HAP-1 (cell line): ENCODE measurements at regions not wholly inside any gene's neighbourhood (a gene's known extent, or its start where the extent isn't known, plus 50 kb on each side); places are given as distances from the start of the nearest gene placed in this dataset.

Source experiments
- DNase-seq, 2 experiments: peaks; one replicate each; pipeline ENCODE4 v3.0.0-alpha.2; 2016 to 2020; ENCODE audit warnings: low spot score in 2 of 2
- H3K27me3 ChIP-seq: fragments of 250-450 bp; sonication (Bioruptor Pico); 2 replicates; pipeline ENCODE4 v1.5.1; 2020; ENCODE audit warnings: low read depth, mild to moderate bottlenecking, moderate library complexity
- H3K36me3 ChIP-seq: fragments of 250-450 bp; sonication (Bioruptor Pico); replicated peaks from 2 replicates; pipeline ENCODE4 v1.5.1; 2020; ENCODE audit warnings: mild to moderate bottlenecking
- H3K4me1 ChIP-seq: fragments of 250-450 bp; sonication (Bioruptor Pico); 2 replicates; pipeline ENCODE4 v1.5.1; 2020; ENCODE audit warnings: mild to moderate bottlenecking
- H3K4me3 ChIP-seq: fragments of 250-450 bp; sonication (Bioruptor Pico); 2 replicates; pipeline ENCODE4 v1.5.1; 2020; ENCODE audit warnings: mild to moderate bottlenecking, moderate library complexity
- H3K9me3 ChIP-seq: fragments of 250-450 bp; sonication (Bioruptor Pico); 2 replicates; pipeline ENCODE4 v1.5.1; 2020; ENCODE audit warnings: mild to moderate bottlenecking, moderate library complexity
- in situ Hi-C: fragments of 300-500 bp; cut with MboI; formaldehyde crosslinking; loops from 3 replicates; pipeline ENCODE4 v1.14.3; 2020; ENCODE audit warnings: low sequenced_read_pairs, inconsistent platforms, mixed read lengths

GRCh38 chr15:34700891-34701427 is 53.8 kb downstream of the GJD2 start:
- no peaks in the 10 kb centered on the region for H3K4me1 ChIP-seq

GRCh38 chr15:34699968-34700640 is 54.7 kb downstream of the GJD2 start:
- Histone ChIP-seq H3K27me3 (no peaks in the 10 kb centered on the region), H3K36me3 (no peaks in the 10 kb centered on the region), H3K4me1 (no peaks in the 10 kb centered on the region), H3K9me3 (no peaks in the 10 kb centered on the region), H3K4me3 (no peak overlapping the region)
- in situ Hi-C loops = no loop called here
- DNase-seq = no peak

More at GRCh38 chr15:34700891-34701427, 53.8 kb downstream of the GJD2 start:
- H3K4me3 ChIP-seq = no peak overlapping the region
- H3K27me3 ChIP-seq = no peaks in the 10 kb centered on the region
- no peaks in the 10 kb centered on the region for H3K9me3 ChIP-seq
- no peaks in the 10 kb centered on the region for H3K36me3 ChIP-seq
- in situ Hi-C loops = no loop called here
- DNase-seq = no peak

- Histone ChIP-seq H3K36me3 (no peaks in the 10 kb centered on the region), H3K4me3 (no peak overlapping the region), H3K27me3 (no peaks in the 10 kb centered on the region), H3K9me3 (no peaks in the 10 kb centered on the region), H3K4me1 (peaks cover 4% of the 10 kb centered on the region; the same call in 1 of the 2 replicates)
- in situ Hi-C loops = no loop called here
- no peak for DNase-seq
Measured at GRCh38 chr15:34696506-34696905, 58.3 kb downstream of the GJD2 start.

- in situ Hi-C loops = no loop called here
Measured at GRCh38 chr15:34693053-34693744, 61.6 kb downstream of the GJD2 start.

DNA sequence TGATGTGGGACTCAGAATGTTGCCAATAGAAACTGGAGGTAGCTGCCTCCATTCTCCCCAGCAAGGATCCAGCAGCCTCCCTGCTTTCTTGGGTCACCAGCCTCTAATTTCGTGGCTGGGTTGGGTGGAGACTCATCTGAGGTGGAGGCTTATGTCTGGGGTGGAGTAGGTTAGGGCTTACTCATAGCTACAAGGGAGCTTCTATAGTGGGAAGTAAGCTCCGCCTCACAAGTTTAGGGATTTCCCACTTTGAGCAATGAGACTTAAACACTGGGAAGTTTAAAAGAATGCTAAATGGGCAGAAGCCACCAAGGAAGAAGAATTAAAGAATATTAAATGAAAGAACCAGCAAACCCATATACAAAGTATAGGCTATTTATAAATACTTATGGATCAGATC is 63.8 kb downstream of the GJD2 start:
- Histone ChIP-seq H3K9me3 (no peaks in the 10 kb centered on the region), H3K4me3 (no peak overlapping the region), H3K36me3 (no peaks in the 10 kb centered on the region), H3K27me3 (no peaks in the 10 kb centered on the region), H3K4me1 (peaks cover 4% of the 10 kb centered on the region; the same call in 1 of the 2 replicates)
- in situ Hi-C loops = no loop called here
- DNase-seq = no peak

More at GRCh38 chr15:34693053-34693744, 61.6 kb downstream of the GJD2 start:
- Histone ChIP-seq H3K9me3 (no peaks in the 10 kb centered on the region), H3K27me3 (no peaks in the 10 kb centered on the region), H3K36me3 (no peaks in the 10 kb centered on the region), H3K4me1 (peaks cover 4% of the 10 kb centered on the region; the same call in 1 of the 2 replicates), H3K4me3 (no peak overlapping the region)
- no peak for DNase-seq

GRCh38 chr15:34688699-34689098 is 66.1 kb downstream of the GJD2 start:
- Histone ChIP-seq H3K4me1 (no peaks in the 10 kb centered on the region), H3K4me3 (no peak overlapping the region), H3K9me3 (no peaks in the 10 kb centered on the region), H3K27me3 (no peaks in the 10 kb centered on the region), H3K36me3 (no peaks in the 10 kb centered on the region)
- DNase-seq = no peak
- in situ Hi-C loops = no loop called here

DNA sequence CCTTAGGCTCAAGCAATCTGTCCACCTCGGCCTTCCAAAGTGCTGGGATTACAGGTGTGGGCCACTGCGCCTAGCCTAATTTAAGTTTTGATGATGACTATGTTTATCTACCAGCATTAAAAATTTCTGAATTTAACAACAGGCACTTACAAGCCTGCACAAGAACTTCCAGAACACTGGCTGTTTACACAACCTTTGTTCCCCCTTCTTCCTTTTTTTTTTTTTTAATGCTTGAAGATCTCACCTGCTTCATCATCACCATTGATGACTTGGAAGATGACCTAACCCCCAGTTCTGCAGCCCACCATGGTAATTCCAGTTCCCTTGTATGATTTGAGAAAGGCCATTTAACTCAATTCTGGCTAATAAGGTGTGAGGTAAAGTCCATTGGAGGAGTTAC is 70.4 kb downstream of the GJD2 start:
- H3K27me3 ChIP-seq = no peaks in the 10 kb centered on the region
- H3K36me3 ChIP-seq = no peaks in the 10 kb centered on the region
- no peak for DNase-seq
- no peaks in the 10 kb centered on the region for H3K9me3 ChIP-seq
- no peaks in the 10 kb centered on the region for H3K4me1 ChIP-seq
- in situ Hi-C loops = no loop called here
- no peak overlapping the region for H3K4me3 ChIP-seq

- DNase-seq = no peak
- in situ Hi-C loops = no loop called here
Measured at GRCh38 chr15:34682674-34683073, 72.1 kb downstream of the GJD2 start.

GRCh38 chr15:34679291-34679690 is 75.5 kb downstream of the GJD2 start:
- Histone ChIP-seq H3K4me1 (no peaks in the 10 kb centered on the region), H3K27me3 (no peaks in the 10 kb centered on the region), H3K4me3 (no peak overlapping the region), H3K36me3 (no peaks in the 10 kb centered on the region), H3K9me3 (no peaks in the 10 kb centered on the region)
- no peak for DNase-seq
- in situ Hi-C loops = no loop called here

More at GRCh38 chr15:34682674-34683073, 72.1 kb downstream of the GJD2 start:
- Histone ChIP-seq H3K9me3 (no peaks in the 10 kb centered on the region), H3K27me3 (no peaks in the 10 kb centered on the region), H3K4me1 (no peaks in the 10 kb centered on the region), H3K4me3 (no peak overlapping the region), H3K36me3 (no peaks in the 10 kb centered on the region)

GRCh38 chr15:34673241-34673640 is 81.6 kb downstream of the GJD2 start:
- H3K4me3 ChIP-seq = no peak overlapping the region
- no peaks in the 10 kb centered on the region for H3K4me1 ChIP-seq
- in situ Hi-C loops = no loop called here
- peaks cover 7% of the 10 kb centered on the region; the same call in 1 of the 2 replicates for H3K27me3 ChIP-seq
- no peaks in the 10 kb centered on the region for H3K36me3 ChIP-seq
- DNase-seq = no peak
- no peaks in the 10 kb centered on the region for H3K9me3 ChIP-seq

DNA sequence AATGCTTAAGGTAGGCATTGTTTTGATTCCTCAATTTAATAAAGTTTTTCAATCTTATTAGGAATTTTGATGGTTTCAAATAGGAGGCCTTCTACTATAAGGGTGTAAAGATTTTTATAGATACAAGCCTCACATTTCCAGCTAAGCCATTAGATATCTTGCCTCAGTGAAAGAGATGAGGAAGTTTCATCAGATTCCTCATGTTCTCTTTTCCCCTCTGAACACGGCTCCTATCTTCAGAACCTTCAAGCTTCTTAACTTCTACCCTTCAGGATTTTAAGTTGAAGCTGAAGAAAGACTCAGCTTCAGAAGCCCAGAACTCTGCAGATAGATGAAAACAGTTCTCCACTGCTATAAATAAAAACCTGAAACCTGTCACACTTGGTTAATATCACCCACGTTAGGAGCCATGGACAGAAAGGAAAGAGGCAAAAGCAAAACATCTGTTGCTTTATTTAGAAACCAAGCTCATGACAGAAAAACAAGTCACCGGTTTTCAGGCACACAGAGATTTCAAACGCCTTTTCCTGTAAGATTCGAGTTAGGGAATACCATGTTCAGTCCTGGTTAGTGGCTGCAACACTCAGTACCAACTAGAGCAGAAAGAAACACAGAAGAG is 82.2 kb upstream of the GOLGA8B start:
- Histone ChIP-seq H3K4me1 (no peaks in the 10 kb centered on the region), H3K9me3 (no peaks in the 10 kb centered on the region), H3K27me3 (peaks cover 8% of the 10 kb centered on the region; the same call in 1 of the 2 replicates), H3K36me3 (no peaks in the 10 kb centered on the region), H3K4me3 (no peak overlapping the region)
- no peak for DNase-seq
- in situ Hi-C loops = no loop called here

DNA sequence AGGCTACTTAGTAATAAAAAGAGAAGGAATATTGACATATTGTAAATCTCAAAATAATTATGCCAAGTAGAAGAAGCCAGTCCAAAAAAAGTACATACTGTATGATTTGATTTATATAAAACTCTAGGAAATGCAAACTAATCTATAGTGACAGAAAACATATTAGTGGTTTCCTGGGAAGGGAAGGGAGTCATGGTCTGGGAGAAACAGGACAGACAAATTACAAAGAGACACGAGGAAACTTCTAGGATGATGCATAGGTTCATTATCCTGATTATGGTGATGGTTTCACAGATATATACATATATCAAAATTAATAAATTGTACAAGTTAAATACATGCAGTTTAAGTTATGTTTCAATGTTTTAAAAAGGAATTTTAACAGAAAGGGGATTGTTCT is 81.0 kb upstream of the GOLGA8B start:
- no peaks in the 10 kb centered on the region for H3K4me1 ChIP-seq
- H3K4me3 ChIP-seq = no peak overlapping the region
- peaks cover 4% of the 10 kb centered on the region for H3K27me3 ChIP-seq
- in situ Hi-C loops = no loop called here
- DNase-seq = no peak
- H3K9me3 ChIP-seq = no peaks in the 10 kb centered on the region
- no peaks in the 10 kb centered on the region for H3K36me3 ChIP-seq

GRCh38 chr15:34663101-34663500 is 79.7 kb upstream of the GOLGA8B start:
- in situ Hi-C loops = no loop called here
- no peak for DNase-seq

DNA sequence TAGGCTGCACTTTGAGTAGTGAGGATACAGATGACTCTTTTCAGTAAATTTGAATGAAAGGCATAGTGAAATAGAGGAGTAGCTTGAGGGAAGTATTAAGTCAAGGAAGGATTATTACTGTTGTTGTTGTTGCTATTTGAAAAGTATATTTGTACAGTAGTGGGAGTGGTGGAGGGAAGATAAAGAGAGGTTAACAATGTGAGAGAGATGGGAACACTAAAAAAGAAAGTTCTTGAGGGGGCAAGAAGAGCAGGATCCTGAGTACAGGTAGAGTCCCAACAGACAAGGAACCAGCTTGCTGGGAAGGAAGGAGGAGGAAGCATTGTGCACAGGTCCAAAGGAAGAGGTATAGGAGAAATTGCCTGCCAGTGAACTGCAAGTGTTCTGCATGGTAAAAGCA is 75.6 kb upstream of the GOLGA8B start:
- no peaks in the 10 kb centered on the region for H3K36me3 ChIP-seq
- H3K4me3 ChIP-seq = no peak overlapping the region
- H3K9me3 ChIP-seq = no peaks in the 10 kb centered on the region
- no peaks in the 10 kb centered on the region for H3K4me1 ChIP-seq
- DNase-seq = no peak
- H3K27me3 ChIP-seq = no peaks in the 10 kb centered on the region; the same call in 1 of the 2 replicates
- in situ Hi-C loops = no loop called here

More at GRCh38 chr15:34663101-34663500, 79.7 kb upstream of the GOLGA8B start:
- H3K9me3 ChIP-seq = no peaks in the 10 kb centered on the region
- no peak overlapping the region for H3K4me3 ChIP-seq
- no peaks in the 10 kb centered on the region; the same call in 1 of the 2 replicates for H3K27me3 ChIP-seq
- H3K4me1 ChIP-seq = no peaks in the 10 kb centered on the region
- H3K36me3 ChIP-seq = no peaks in the 10 kb centered on the region
